ENCODE measurements at regions not wholly inside any gene's neighbourhood (a gene's known extent, or its start where the extent isn't known, plus 50 kb on each side); places are given as distances from the start of the nearest gene placed in this dataset.

DNA sequence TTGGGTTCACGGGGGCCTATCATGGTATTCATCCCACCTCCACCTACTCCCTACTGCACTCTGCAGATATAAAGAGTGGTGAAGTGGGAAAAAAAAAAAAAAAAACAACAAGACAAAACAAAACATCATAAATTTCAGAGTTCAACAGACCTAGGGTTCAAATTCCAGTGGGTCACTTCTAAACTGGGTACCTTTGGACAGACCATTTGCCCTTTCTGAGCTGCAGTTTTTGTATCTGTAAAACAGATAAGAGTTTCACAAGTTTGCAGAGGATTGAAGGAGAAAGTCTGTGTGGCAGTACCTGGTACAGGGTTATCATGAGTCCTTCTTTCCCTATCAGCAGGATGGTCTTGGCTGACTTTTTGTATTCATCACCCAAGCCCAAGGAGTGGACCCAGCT is 211.2 kb upstream of the EEA1 start:
- dilution Hi-C loops (cut with HindIII; ENCODE audit: low sequenced_read_pairs, unreplicated experiment): no loop called here
- BruUV-seq (replicated peaks): no TSS peak
- ATAC-seq (ENCODE audit: low read depth) (no peak), DNase-seq (no peak)
- Histone ChIP-seq H2AFZ (replicated peaks; ENCODE audit: low read length, poor library complexity) (no peak overlapping the region), H4K91ac (ENCODE audit: insufficient read depth, low read depth, low read length) (no peak overlapping the region), H3K27me3 (ENCODE audit: control insufficient read depth, insufficient read depth, low read length) (no peaks in the 10 kb centered on the region), H3K27ac (ENCODE audit: insufficient read depth, low read length) (no peak overlapping the region), H3K36me3 (ENCODE audit: control insufficient read depth, insufficient read depth, low read length) (no peaks in the 10 kb centered on the region), H2BK120ac (ENCODE audit: low read depth, low read length) (no peak overlapping the region), H3K4me1 (ENCODE audit: control insufficient read depth, insufficient read depth, low read length) (peaks cover 2% of the 10 kb centered on the region; the same call in 1 of the 2 replicates), H3K4ac (ENCODE audit: low read depth, low read length) (no peak overlapping the region), H3K23ac (ENCODE audit: low read depth, low read length) (no peak overlapping the region), H3K4me2 (ENCODE audit: low read depth, low read length) (no peak overlapping the region), H3K18ac (ENCODE audit: low read depth, low read length) (no peak overlapping the region), H3K4me3 (ENCODE audit: insufficient read depth, low read depth, low read length) (no peak overlapping the region), H2BK15ac (ENCODE audit: low read depth, low read length) (no peak overlapping the region), H2BK5ac (ENCODE audit: low read depth, low read length, poor library complexity, severe bottlenecking) (no peak overlapping the region), H3K9ac (ENCODE audit: low read depth, low read length) (no peak overlapping the region), H2AK5ac (ENCODE audit: low read depth, low read length) (no peak overlapping the region), H3K56ac (ENCODE audit: extremely low read depth, insufficient read depth, low read length) (no peak overlapping the region), H4K5ac (ENCODE audit: low read depth, low read length) (no peak overlapping the region), H2BK20ac (ENCODE audit: low read depth, low read length) (no peak overlapping the region), H2AK9ac (replicated peaks; ENCODE audit: low read depth, low read length, poor library complexity) (no peak overlapping the region), H3K9me1 (ENCODE audit: insufficient read depth, low read length) (peaks cover 4% of the 10 kb centered on the region), H3K14ac (replicated peaks; ENCODE audit: low read depth, low read length) (no peak overlapping the region), H3K79me1 (ENCODE audit: low read depth in 1 of 2, low read length in 2 of 2) (no peaks in the 10 kb centered on the region), H3K9me3 (ENCODE audit: control insufficient read depth, insufficient read depth, low read length) (no peaks in the 10 kb centered on the region), H4K20me1 (ENCODE audit: insufficient read depth, low read length) (no peaks in the 10 kb centered on the region), H4K8ac (ENCODE audit: low read depth in 2 of 2, low read length in 2 of 2) (no peak overlapping the region)
- intact Hi-C loops (cut with micrococcal nuclease): no loop called here
- WGBS, 2 experiments (ENCODE audit: extremely low coverage in 2 of 2, insufficient read length in 1 of 2): no CpG with 5 or more reads among the region's 1 CpG
- TF ChIP-seq RCOR1 (IDR thresholded peaks at IDR 0.05; ENCODE audit: insufficient replicate concordance, low read length) (no peak), SMC3 (IDR thresholded peaks at IDR 0.05; ENCODE audit: low read depth, low read length) (no peak), NFE2L2 (IDR thresholded peaks at IDR 0.05; ENCODE audit: low read depth, low read length) (no peak), MXI1 (IDR thresholded peaks at IDR 0.05; ENCODE audit: borderline replicate concordance, low read depth, low read length) (no peak), BHLHE40 (IDR thresholded peaks at IDR 0.05; ENCODE audit: low read depth, low read length) (no peak), CEBPB (IDR thresholded peaks at IDR 0.05; ENCODE audit: low read depth, low read length) (no peak), MAZ (IDR thresholded peaks at IDR 0.05; ENCODE audit: borderline replicate concordance, low read depth, low read length) (no peak), CHD1 (IDR thresholded peaks at IDR 0.05; ENCODE audit: low read depth, low read length) (no peak), MAFK (IDR thresholded peaks at IDR 0.05; ENCODE audit: low read depth, low read length) (no peak), FOS (IDR thresholded peaks at IDR 0.05; ENCODE audit: low read depth, low read length) (no peak), RFX5 (IDR thresholded peaks at IDR 0.05; ENCODE audit: low read depth, low read length) (no peak), RAD21 (IDR thresholded peaks at IDR 0.05; ENCODE audit: low read length) (no peak)
- TF ChIP-seq, protein P1, sequence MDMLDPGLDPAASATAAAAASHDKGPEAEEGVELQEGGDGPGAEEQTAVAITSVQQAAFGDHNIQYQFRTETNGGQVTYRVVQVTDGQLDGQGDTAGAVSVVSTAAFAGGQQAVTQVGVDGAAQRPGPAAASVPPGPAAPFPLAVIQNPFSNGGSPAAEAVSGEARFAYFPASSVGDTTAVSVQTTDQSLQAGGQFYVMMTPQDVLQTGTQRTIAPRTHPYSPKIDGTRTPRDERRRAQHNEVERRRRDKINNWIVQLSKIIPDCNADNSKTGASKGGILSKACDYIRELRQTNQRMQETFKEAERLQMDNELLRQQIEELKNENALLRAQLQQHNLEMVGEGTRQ (IDR thresholded peaks at IDR 0.05; ENCODE audit: low read depth, low read length): no peak
- TF ChIP-seq, protein P2, sequence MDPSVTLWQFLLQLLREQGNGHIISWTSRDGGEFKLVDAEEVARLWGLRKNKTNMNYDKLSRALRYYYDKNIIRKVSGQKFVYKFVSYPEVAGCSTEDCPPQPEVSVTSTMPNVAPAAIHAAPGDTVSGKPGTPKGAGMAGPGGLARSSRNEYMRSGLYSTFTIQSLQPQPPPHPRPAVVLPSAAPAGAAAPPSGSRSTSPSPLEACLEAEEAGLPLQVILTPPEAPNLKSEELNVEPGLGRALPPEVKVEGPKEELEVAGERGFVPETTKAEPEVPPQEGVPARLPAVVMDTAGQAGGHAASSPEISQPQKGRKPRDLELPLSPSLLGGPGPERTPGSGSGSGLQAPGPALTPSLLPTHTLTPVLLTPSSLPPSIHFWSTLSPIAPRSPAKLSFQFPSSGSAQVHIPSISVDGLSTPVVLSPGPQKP (IDR thresholded peaks at IDR 0.05; ENCODE audit: borderline replicate concordance, low read depth, low read length): no peak
- in situ Hi-C loops (cut with MboI; ENCODE audit: low sequenced_read_pairs): no loop called here
- POLR2A ChIA-PET (ENCODE audit: unreplicated experiment): no interaction called here
- CTCF ChIA-PET: no interaction called here

Measured in IMR-90 (cell line).